Activated T-cell treated with anti-CD3 and anti-CD28 coated beads, Interleukin-2, amount 50 U/mL, for 4 hours (primary cell): ENCODE measurements at regions not wholly inside any gene's neighbourhood (a gene's known extent, or its start where the extent isn't known, plus 50 kb on each side); places are given as distances from the start of the nearest gene placed in this dataset.

Source experiments
- ATAC-seq, 2 donors: fragments of 200-7000 bp; cut with Tn5 transposase; one replicate each; pipeline ENCODE4 v1.10.0; 2021
- DNase-seq: peaks from one replicate; pipeline ENCODE4 v3.0.0-alpha.2; 2020
- H3K27me3 Mint-ChIP-seq: one replicate; pipeline ENCODE4 v1.8.0; 2021; ENCODE audit warnings: low read depth, mixed read lengths
- H3K36me3 Mint-ChIP-seq: one replicate; pipeline ENCODE4 v1.8.0; 2022; ENCODE audit warnings: mixed read lengths; ENCODE audit not compliant: insufficient read depth
- H3K4me1 Mint-ChIP-seq: one replicate; pipeline ENCODE4 v1.8.0; 2021; ENCODE audit warnings: low read depth, mixed read lengths
- H3K4me3 Mint-ChIP-seq: one replicate; pipeline ENCODE4 v1.8.0; 2021; ENCODE audit warnings: mild to moderate bottlenecking, moderate library complexity, mixed read lengths
- H3K9me3 Mint-ChIP-seq: one replicate; pipeline ENCODE4 v1.8.0; 2021; ENCODE audit warnings: mixed read lengths

GRCh38 chr10:4074545-4075407 is 289.8 kb upstream of the KLF6 start:
- Mint-ChIP-seq H3K4me1 (peaks cover 54% of the 10 kb centered on the region), H3K9me3 (no peaks in the 10 kb centered on the region), H3K27me3 (no peaks in the 10 kb centered on the region), H3K36me3 (no peaks in the 10 kb centered on the region), H3K4me3 (peak overlapping the region; percentile 29)
- no peak for DNase-seq
- peak in 1 of 2 donors; percentile 52 for ATAC-seq

- Mint-ChIP-seq H3K27me3 (no peaks in the 10 kb centered on the region), H3K4me1 (peaks cover 45% of the 10 kb centered on the region), H3K9me3 (no peaks in the 10 kb centered on the region), H3K36me3 (no peaks in the 10 kb centered on the region), H3K4me3 (no peak overlapping the region)
- ATAC-seq (no peak), DNase-seq (no peak)
These were observed 288.9 kb upstream of the KLF6 start for GRCh38 chr10:4073912-4074311.

GRCh38 chr10:4070921-4071660 is 286.1 kb upstream of the KLF6 start:
- Mint-ChIP-seq H3K4me1 (peaks cover 38% of the 10 kb centered on the region), H3K27me3 (no peaks in the 10 kb centered on the region), H3K36me3 (no peaks in the 10 kb centered on the region), H3K4me3 (no peak overlapping the region), H3K9me3 (no peaks in the 10 kb centered on the region)
- ATAC-seq (no peak), DNase-seq (no peak)

- no peak for DNase-seq
- Mint-ChIP-seq H3K27me3 (no peaks in the 10 kb centered on the region), H3K4me3 (no peak overlapping the region), H3K4me1 (peaks cover 31% of the 10 kb centered on the region), H3K9me3 (no peaks in the 10 kb centered on the region), H3K36me3 (no peaks in the 10 kb centered on the region)
- ATAC-seq: no peak
These were observed 285.2 kb upstream of the KLF6 start for GRCh38 chr10:4070184-4070583.

GRCh38 chr10:4069491-4069890 is 284.5 kb upstream of the KLF6 start:
- Mint-ChIP-seq H3K27me3 (no peaks in the 10 kb centered on the region), H3K4me1 (peaks cover 24% of the 10 kb centered on the region)
- ATAC-seq: no peak

GRCh38 chr10:4068629-4069028 is 283.6 kb upstream of the KLF6 start:
- Mint-ChIP-seq H3K27me3 (no peaks in the 10 kb centered on the region), H3K4me1 (peaks cover 15% of the 10 kb centered on the region), H3K36me3 (no peaks in the 10 kb centered on the region), H3K4me3 (no peak overlapping the region), H3K9me3 (no peaks in the 10 kb centered on the region)
- ATAC-seq (no peak), DNase-seq (no peak)

More at GRCh38 chr10:4069491-4069890, 284.5 kb upstream of the KLF6 start:
- no peak overlapping the region for H3K4me3 Mint-ChIP-seq
- DNase-seq: no peak
- H3K9me3 Mint-ChIP-seq: no peaks in the 10 kb centered on the region
- H3K36me3 Mint-ChIP-seq: no peaks in the 10 kb centered on the region

GRCh38 chr10:4067931-4068561 is 283.0 kb upstream of the KLF6 start:
- Mint-ChIP-seq H3K9me3 (no peaks in the 10 kb centered on the region), H3K4me1 (peaks cover 11% of the 10 kb centered on the region), H3K4me3 (no peak overlapping the region), H3K36me3 (no peaks in the 10 kb centered on the region), H3K27me3 (no peaks in the 10 kb centered on the region)
- ATAC-seq (no peak), DNase-seq (no peak)

- no peak for DNase-seq
- ATAC-seq: peak; percentile 47 to 52
These were observed 282.5 kb upstream of the KLF6 start for GRCh38 chr10:4067531-4067930.

GRCh38 chr10:4066581-4067390 is 281.8 kb upstream of the KLF6 start:
- peaks cover 12% of the 10 kb centered on the region for H3K4me1 Mint-ChIP-seq
- DNase-seq (no peak), ATAC-seq (peak; percentile 61 to 74)
- H3K9me3 Mint-ChIP-seq: no peaks in the 10 kb centered on the region
- H3K27me3 Mint-ChIP-seq: no peaks in the 10 kb centered on the region
- no peaks in the 10 kb centered on the region for H3K36me3 Mint-ChIP-seq
- H3K4me3 Mint-ChIP-seq: no peak overlapping the region

More at GRCh38 chr10:4067531-4067930, 282.5 kb upstream of the KLF6 start:
- Mint-ChIP-seq H3K27me3 (no peaks in the 10 kb centered on the region), H3K9me3 (no peaks in the 10 kb centered on the region), H3K36me3 (no peaks in the 10 kb centered on the region), H3K4me3 (no peak overlapping the region), H3K4me1 (peaks cover 9% of the 10 kb centered on the region)

- no peaks in the 10 kb centered on the region for H3K36me3 Mint-ChIP-seq
- no peaks in the 10 kb centered on the region for H3K27me3 Mint-ChIP-seq
- DNase-seq (no peak), ATAC-seq (no peak)
- H3K4me3 Mint-ChIP-seq: no peak overlapping the region
- H3K9me3 Mint-ChIP-seq: no peaks in the 10 kb centered on the region
- peaks cover 31% of the 10 kb centered on the region for H3K4me1 Mint-ChIP-seq
These were observed 279.5 kb upstream of the KLF6 start for GRCh38 chr10:4064489-4064888.

GRCh38 chr10:4063717-4064116 is 278.7 kb upstream of the KLF6 start:
- DNase-seq: no peak
- H3K27me3 Mint-ChIP-seq: no peaks in the 10 kb centered on the region
- H3K9me3 Mint-ChIP-seq: no peaks in the 10 kb centered on the region
- ATAC-seq: no peak
- H3K36me3 Mint-ChIP-seq: no peaks in the 10 kb centered on the region
- no peak overlapping the region for H3K4me3 Mint-ChIP-seq
- peaks cover 32% of the 10 kb centered on the region for H3K4me1 Mint-ChIP-seq

GRCh38 chr10:4062751-4063150 is 277.7 kb upstream of the KLF6 start:
- Mint-ChIP-seq H3K27me3 (no peaks in the 10 kb centered on the region), H3K4me3 (no peak overlapping the region), H3K36me3 (no peaks in the 10 kb centered on the region), H3K4me1 (peaks cover 32% of the 10 kb centered on the region), H3K9me3 (no peaks in the 10 kb centered on the region)
- DNase-seq (no peak), ATAC-seq (no peak)

GRCh38 chr10:4062072-4062471 is 277.1 kb upstream of the KLF6 start:
- H3K9me3 Mint-ChIP-seq: no peaks in the 10 kb centered on the region
- ATAC-seq: no peak
- H3K27me3 Mint-ChIP-seq: no peaks in the 10 kb centered on the region
- H3K36me3 Mint-ChIP-seq: no peaks in the 10 kb centered on the region
- H3K4me3 Mint-ChIP-seq: no peak overlapping the region
- no peak for DNase-seq
- H3K4me1 Mint-ChIP-seq: peaks cover 32% of the 10 kb centered on the region

GRCh38 chr10:4061441-4061951 is 276.5 kb upstream of the KLF6 start:
- DNase-seq (no peak), ATAC-seq (no peak)
- Mint-ChIP-seq H3K4me1 (peaks cover 27% of the 10 kb centered on the region), H3K9me3 (no peaks in the 10 kb centered on the region), H3K27me3 (no peaks in the 10 kb centered on the region), H3K4me3 (no peak overlapping the region), H3K36me3 (no peaks in the 10 kb centered on the region)
